HepG2 (cell line): ENCODE measurements at regions not wholly inside any gene's neighbourhood (a gene's known extent, or its start where the extent isn't known, plus 50 kb on each side); places are given as distances from the start of the nearest gene placed in this dataset.
A peak's percentile ranks its signal among the peaks of the same experiment; 100 is the strongest.

Experiments used
- CBX5 ChIP-seq: sonication (generic); formaldehyde crosslinking; IDR thresholded peaks from 2 replicates; pipeline ENCODE4 v1.4.0; 2020; ENCODE audit warnings: missing genetic modification reagents, borderline replicate concordance
- CENPT ChIP-seq: sonication (generic); formaldehyde crosslinking; IDR thresholded peaks from 2 replicates; pipeline ENCODE4 v1.8.0; 2022; ENCODE audit warnings: low read depth, mild to moderate bottlenecking, moderate library complexity, missing genetic modification reagents
- DPF2 ChIP-seq: sonication (generic); formaldehyde crosslinking; IDR thresholded peaks from 2 replicates; pipeline ENCODE4 v1.4.0; 2020; ENCODE audit warnings: mild to moderate bottlenecking, low read depth, missing genetic modification reagents, borderline replicate concordance
- FOXA1 ChIP-seq, 2 experiments: fragments of 450-650 bp in 1 of 2; sonication (generic) in 1 of 2; formaldehyde crosslinking in 1 of 2; IDR thresholded peaks; 2 replicates each; pipeline versions ENCODE4 v1.4.0 to v1.6.1; 2016 to 2020; ENCODE audit warnings: missing genetic modification reagents in 1 of 2
- FUBP1 ChIP-seq: sonication (generic); formaldehyde crosslinking; IDR thresholded peaks from 2 replicates; pipeline ENCODE4 v1.5.1; 2020; ENCODE audit warnings: missing genetic modification reagents, mild to moderate bottlenecking, borderline replicate concordance
- HMGXB4 ChIP-seq, 2 experiments: sonication (generic) in 1 of 2; formaldehyde crosslinking in 1 of 2; IDR thresholded peaks; 2 replicates each; pipeline versions ENCODE4 v1.4.0 to v1.6.1; 2018 to 2020; ENCODE audit warnings: missing genetic modification reagents in 2 of 2, borderline replicate concordance in 1 of 2, low read depth in 1 of 2, mild to moderate bottlenecking in 1 of 2, missing biosample characterization in 1 of 2
- HOXD1 ChIP-seq: sonication (generic); formaldehyde crosslinking; IDR thresholded peaks from 2 replicates; pipeline ENCODE4 v1.5.0; 2020; ENCODE audit warnings: missing genetic modification reagents
- ISL2 ChIP-seq: sonication (generic); formaldehyde crosslinking; IDR thresholded peaks from 2 replicates; pipeline ENCODE4 v1.5.0; 2020; ENCODE audit warnings: missing genetic modification reagents
- KAT2B ChIP-seq: fragments of 150-350 bp; IDR thresholded peaks from 2 replicates; pipeline ENCODE4 v1.6.1; 2014; ENCODE audit warnings: low read depth, low read length, borderline replicate concordance
- MIXL1 ChIP-seq: IDR thresholded peaks from 2 replicates; pipeline ENCODE4 v1.6.1; 2016
- NR2F1 ChIP-seq, 2 experiments: fragments of 450-650 bp in 1 of 2; formaldehyde crosslinking in 1 of 2; IDR thresholded peaks; 2 replicates each; pipeline versions ENCODE4 v1.5.0 to v1.6.1; 2016 to 2020; ENCODE audit warnings: mild to moderate bottlenecking in 1 of 2, missing compliant biosample characterization in 1 of 2, missing genetic modification reagents in 1 of 2, moderate library complexity in 1 of 2
- SATB2 ChIP-seq: sonication (generic); formaldehyde crosslinking; IDR thresholded peaks from 2 replicates; pipeline ENCODE4 v1.5.0; 2020; ENCODE audit warnings: missing genetic modification reagents
- ZBTB33 ChIP-seq: sonication (generic); formaldehyde crosslinking; IDR thresholded peaks from 2 replicates; pipeline ENCODE4 v1.4.0; 2020; ENCODE audit warnings: missing genetic modification reagents
- ZNF44 ChIP-seq: sonication (generic); formaldehyde crosslinking; IDR thresholded peaks from 2 replicates; pipeline ENCODE4 v1.5.1; 2020; ENCODE audit warnings: mild to moderate bottlenecking, missing genetic modification reagents
- ZNF512B ChIP-seq: sonication (generic); formaldehyde crosslinking; IDR thresholded peaks from 2 replicates; pipeline ENCODE4 v1.5.1; 2020; ENCODE audit warnings: missing genetic modification reagents, mild to moderate bottlenecking, borderline replicate concordance
- ZNF530 ChIP-seq: sonication (generic); formaldehyde crosslinking; IDR thresholded peaks from 2 replicates; pipeline ENCODE4 v1.5.0; 2020; ENCODE audit warnings: low read depth, mild to moderate bottlenecking, missing genetic modification reagents
- ZNF629 ChIP-seq: sonication (generic); formaldehyde crosslinking; conservative IDR thresholded peaks from 2 replicates; pipeline ENCODE4 v1.5.0; 2020; ENCODE audit warnings: missing genetic modification reagents
- ZNF639 ChIP-seq: conservative IDR thresholded peaks from 2 replicates; pipeline ENCODE4 v1.6.1; 2018; ENCODE audit warnings: missing genetic modification reagents

GRCh38 chr19:56934438-56935090 lies 94.0 kb upstream of the PEG3 start (continued):
- TF ChIP-seq ZBTB33 (peak; percentile 93), CBX5 (peak; percentile 99), DPF2 (CRISPR knock-in tag) (peak; percentile 98), ZNF44 (0 out of 2 replicates have a peak, but pooled peaks have one; percentile 49), MIXL1 (CRISPR knock-in tag) (peak; percentile 99), ISL2 (CRISPR knock-in tag) (peak; percentile 97), NR2F1 (CRISPR knock-in tag; IDR thresholded peaks at IDR 0.05) (peak; percentile 60 to 81), FUBP1 (CRISPR knock-in tag) (peak; percentile 82; the same call in 1 of the 2 replicates), KAT2B (no peak), SATB2 (CRISPR knock-in tag) (0 out of 2 replicates have a peak, but pooled peaks have one; percentile 39), ZNF629 (peak; percentile 46; the same call in 1 of the 2 replicates), ZNF530 (no peak), ZNF639 (peak; percentile 68; the same call in 1 of the 2 replicates), ZNF512B (peak; percentile 92; the same call in 1 of the 2 replicates), FOXA1 (IDR thresholded peaks at IDR 0.05) (no peak), FOXA1 (CRISPR knock-in tag; IDR thresholded peaks at IDR 0.05) (peak; percentile 99), HOXD1 (peak; percentile 89; the same call in 1 of the 2 replicates), CENPT (no peak), HMGXB4 (CRISPR knock-in tag; IDR thresholded peaks at IDR 0.05; ENCODE audit: borderline replicate concordance in 1 of 2, low read depth in 1 of 2) (peak; percentile 46 to 61; a peak in 2 of 4 replicates)
